ENCODE measurements at regions not wholly inside any gene's neighbourhood (a gene's known extent, or its start where the extent isn't known, plus 50 kb on each side); places are given as distances from the start of the nearest gene placed in this dataset.

- no peak for TF ChIP-seq CTCF (IDR thresholded peaks at IDR 0.05; ENCODE audit: low read depth, low read length)
- no peak for TF ChIP-seq EZH2phosphoT487 (IDR thresholded peaks at IDR 0.05; ENCODE audit: low read depth)
These were observed 406.9 kb upstream of the CXADR start for GRCh38 chr21:17105932-17106331.
